H54 (cell line): ENCODE measurements at regions not wholly inside any gene's neighbourhood (a gene's known extent, or its start where the extent isn't known, plus 50 kb on each side); places are given as distances from the start of the nearest gene placed in this dataset.

Source experiments
- DNase-seq: peaks from one replicate; pipeline ENCODE4 v3.0.0; 2011; ENCODE audit warnings: low spot score, mixed read lengths; ENCODE audit not compliant: insufficient read length
- FAIRE-seq: peaks from 3 replicates; lab custom pipeline; 2011; peaks lifted over from hg19 to GRCh38; lab: Jason Lieb, UNC
- POLR2A ChIP-seq: IDR thresholded peaks from 2 replicates; pipeline ENCODE4 v1.6.1; 2011; ENCODE audit warnings: low read depth, mild to moderate bottlenecking, low read length

- no peak for FAIRE-seq
- no peak for DNase-seq
- no peak for TF ChIP-seq POLR2A
Measured at GRCh38 chr9:129273136-129273895, 95.3 kb upstream of the IER5L start.

- TF ChIP-seq POLR2A = no peak
- DNase-seq (no peak), FAIRE-seq (no peak)
Measured at GRCh38 chr9:129272348-129273025, 94.4 kb upstream of the IER5L start.

GRCh38 chr9:129270903-129271431 is 92.9 kb upstream of the IER5L start:
- DNase-seq = no peak
- no peak for FAIRE-seq

GRCh38 chr9:129270205-129270604 is 92.1 kb upstream of the IER5L start:
- no peak for FAIRE-seq
- TF ChIP-seq POLR2A = no peak
- no peak for DNase-seq

More at GRCh38 chr9:129270903-129271431, 92.9 kb upstream of the IER5L start:
- TF ChIP-seq POLR2A = no peak

GRCh38 chr9:129267141-129267540 is 89.1 kb upstream of the IER5L start:
- FAIRE-seq = no peak
- TF ChIP-seq POLR2A = no peak
- DNase-seq = no peak

GRCh38 chr9:129266536-129266935 is 88.5 kb upstream of the IER5L start:
- no peak for FAIRE-seq
- TF ChIP-seq POLR2A = no peak
- no peak for DNase-seq

GRCh38 chr9:129264388-129264787 is 86.3 kb upstream of the IER5L start:
- no peak for TF ChIP-seq POLR2A
- FAIRE-seq = no peak
- no peak for DNase-seq

GRCh38 chr9:129263836-129264235 is 85.8 kb upstream of the IER5L start:
- no peak for FAIRE-seq
- DNase-seq = no peak
- TF ChIP-seq POLR2A = no peak

GRCh38 chr9:129262261-129262660 is 84.2 kb upstream of the IER5L start:
- FAIRE-seq (no peak), DNase-seq (no peak)
- TF ChIP-seq POLR2A = no peak

- no peak for DNase-seq
- no peak for TF ChIP-seq POLR2A
- FAIRE-seq = no peak
Measured at GRCh38 chr9:129259375-129259774, 81.3 kb upstream of the IER5L start.

GRCh38 chr9:129258823-129259301 is 80.8 kb upstream of the IER5L start:
- FAIRE-seq (no peak), DNase-seq (no peak)
- no peak for TF ChIP-seq POLR2A

- no peak for TF ChIP-seq POLR2A
- DNase-seq (no peak), FAIRE-seq (no peak)
Measured at GRCh38 chr9:129258124-129258822, 80.2 kb upstream of the IER5L start.

GRCh38 chr9:129256959-129257713 is 79.1 kb upstream of the IER5L start:
- no peak for FAIRE-seq
- TF ChIP-seq POLR2A = no peak
- no peak for DNase-seq
